Jurkat, Clone E6-1 (cell line): ENCODE measurements at regions not wholly inside any gene's neighbourhood (a gene's known extent, or its start where the extent isn't known, plus 50 kb on each side); places are given as distances from the start of the nearest gene placed in this dataset.
A peak's percentile ranks its signal among the peaks of the same experiment; 100 is the strongest.
"Not testable (repeated sequence)": the region's sequence is repeated elsewhere in the genome, so short reads cannot be mapped to it uniquely, and the experiment has no call there.

Source experiments
- DNase-seq: peaks from one replicate; pipeline ENCODE4 v3.0.0-alpha.2; 2011; ENCODE audit warnings: low read depth, low spot score
- H3K4me3 ChIP-seq: 2 replicates; pipeline ENCODE4 v1.5.1; 2011; ENCODE audit warnings: mild to moderate bottlenecking, low read length, control low read depth, moderate library complexity

GRCh38 chr18:29882620-29883019 is 1159.9 kb downstream of the DSC3 start:
- DNase-seq: no peak
- no peak overlapping the region for H3K4me3 ChIP-seq

GRCh38 chr18:29879763-29880162 is 1162.8 kb downstream of the DSC3 start:
- H3K4me3 ChIP-seq: no peak overlapping the region
- DNase-seq: no peak

DNA sequence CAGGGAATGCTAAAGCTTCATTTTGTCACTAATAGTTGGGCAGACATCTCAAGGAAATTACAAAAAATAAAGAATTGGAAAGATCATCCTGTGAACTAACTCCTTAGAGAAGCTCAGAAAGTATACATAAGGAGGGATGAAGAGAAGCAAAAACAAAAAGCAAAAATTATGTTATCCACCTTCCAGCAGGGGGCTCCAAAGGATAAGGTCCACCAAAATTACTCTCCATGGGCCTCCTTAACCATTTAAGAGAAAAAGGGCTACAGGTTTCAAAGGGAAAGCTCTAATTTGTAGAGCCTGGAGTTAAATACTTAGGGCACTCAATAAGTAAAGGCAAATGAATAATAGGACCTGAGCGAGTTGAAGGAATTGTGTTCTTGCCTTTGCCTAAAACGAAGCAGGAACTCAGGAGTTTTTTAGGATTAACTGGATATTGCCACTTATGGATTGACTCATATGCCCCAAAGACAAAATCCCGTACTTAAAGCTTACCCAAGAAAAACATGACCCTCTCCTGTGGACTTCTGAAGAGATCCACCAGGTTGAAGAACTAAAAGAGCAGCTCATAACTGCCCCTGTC is 1167.9 kb downstream of the DSC3 start:
- DNase-seq: peak; percentile 53
- no peak overlapping the region for H3K4me3 ChIP-seq

DNA sequence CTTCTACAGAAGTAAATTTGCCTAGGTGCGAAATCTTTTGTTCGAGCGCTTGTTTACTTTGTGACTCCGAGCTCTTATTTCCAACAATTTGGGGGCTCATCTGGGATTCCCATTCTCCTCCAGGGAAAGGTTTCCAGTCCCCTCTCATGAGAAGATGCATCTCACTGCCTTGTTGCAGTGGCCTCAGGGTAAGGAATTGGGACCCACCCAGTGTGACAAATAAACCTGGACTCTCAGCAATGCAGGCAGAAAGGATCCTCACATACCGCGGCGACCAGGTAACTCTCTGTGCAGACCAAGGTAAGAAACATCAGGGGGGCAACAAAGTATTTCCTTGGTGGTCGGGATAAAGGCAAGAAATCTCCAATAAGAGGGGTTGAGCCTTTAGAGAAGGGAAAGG is 1169.3 kb downstream of the DSC3 start:
- DNase-seq: no peak
- no peak overlapping the region for H3K4me3 ChIP-seq

DNA sequence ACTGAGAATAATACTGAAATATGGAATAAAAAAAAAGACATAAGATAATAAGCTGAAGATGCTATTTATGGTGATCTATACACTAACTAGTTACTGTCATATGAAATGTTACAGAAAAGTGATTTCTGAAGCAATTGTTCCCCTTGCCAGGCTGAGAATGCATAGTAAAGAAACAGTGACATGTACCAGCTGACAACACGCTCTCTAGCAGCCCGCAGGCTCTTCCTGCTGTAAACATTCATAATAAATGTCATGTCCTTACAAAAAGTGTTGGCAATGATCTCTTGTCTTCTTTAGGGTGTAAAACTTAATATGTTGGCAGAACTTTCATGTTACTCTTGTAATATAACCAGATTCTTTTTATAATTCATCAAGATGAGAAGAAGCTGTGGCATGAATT is 1171.3 kb downstream of the DSC3 start:
- DNase-seq: no peak
- H3K4me3 ChIP-seq: no peak overlapping the region

DNA sequence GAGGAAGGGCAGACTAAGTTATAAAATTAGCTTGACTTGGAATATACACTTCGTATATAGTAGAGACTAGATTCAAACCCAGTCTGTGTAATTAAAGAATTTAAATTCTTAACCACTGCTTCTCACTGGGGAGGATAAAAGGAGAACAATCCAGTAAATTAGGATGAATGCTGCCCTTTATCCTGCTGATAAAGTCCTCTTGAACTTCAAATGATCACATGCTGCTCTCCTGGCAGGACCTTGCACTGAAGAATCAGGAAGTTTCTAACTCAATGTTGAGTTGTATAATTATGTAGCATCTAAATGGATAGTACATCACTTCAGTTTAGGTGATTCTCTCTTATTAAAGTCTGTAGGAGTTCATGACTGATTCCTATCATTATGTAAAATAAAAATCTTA is 1179.7 kb downstream of the DSC3 start:
- no peak overlapping the region for H3K4me3 ChIP-seq
- no peak for DNase-seq

GRCh38 chr18:29855637-29856036 is 1186.9 kb downstream of the DSC3 start:
- no peak overlapping the region for H3K4me3 ChIP-seq
- DNase-seq: no peak

GRCh38 chr18:29853126-29853525 is 1189.4 kb downstream of the DSC3 start:
- DNase-seq: no peak
- H3K4me3 ChIP-seq: no peak overlapping the region

DNA sequence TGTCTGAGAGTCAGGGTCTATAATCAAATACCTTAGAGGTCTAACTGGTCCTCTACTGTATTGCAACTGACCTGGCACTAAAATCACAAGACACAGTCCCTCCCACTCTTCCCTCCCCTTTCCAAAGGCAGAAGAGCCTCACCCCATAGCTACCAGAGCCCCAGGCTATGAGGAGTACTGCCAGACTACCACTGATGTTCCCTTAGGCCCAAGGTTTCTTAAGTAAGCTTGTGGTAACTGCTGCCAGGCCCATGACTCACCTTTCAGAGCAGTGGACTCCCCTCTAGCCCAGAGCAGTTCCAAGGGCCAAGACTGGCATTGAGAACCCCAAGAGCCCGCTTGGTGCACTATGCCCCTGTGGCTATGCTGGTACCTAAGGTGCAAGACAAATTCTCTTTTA is 1193.4 kb downstream of the DSC3 start:
- H3K4me3 ChIP-seq: no peak overlapping the region
- no peak for DNase-seq

GRCh38 chr18:29841631-29842030 is 1200.9 kb downstream of the DSC3 start:
- no peak for DNase-seq
- no peak overlapping the region for H3K4me3 ChIP-seq

- no peak overlapping the region for H3K4me3 ChIP-seq
- DNase-seq: no peak
Observed at GRCh38 chr18:29840089-29840488, 1202.5 kb downstream of the DSC3 start.

GRCh38 chr18:29838961-29839360 is 1203.6 kb downstream of the DSC3 start:
- not testable (repeated sequence) for DNase-seq

DNA sequence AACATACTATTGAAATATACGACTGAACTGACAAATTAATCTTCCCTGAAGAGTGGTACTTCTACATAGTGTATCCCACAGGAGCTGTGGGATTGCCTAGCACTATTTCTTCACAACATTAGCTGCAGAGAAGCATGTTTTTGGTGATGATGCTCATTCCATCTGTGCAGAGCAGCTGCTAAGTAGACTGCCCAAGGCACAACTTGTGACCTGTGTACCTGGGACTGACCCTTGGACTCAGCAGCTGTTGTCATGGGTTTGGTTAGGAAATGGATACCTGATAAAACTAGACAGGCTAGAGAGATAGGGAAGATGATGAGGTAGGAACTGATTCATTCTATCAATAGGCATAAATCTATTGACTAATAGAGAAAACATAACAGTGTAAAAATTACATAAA is 1204.0 kb downstream of the DSC3 start:
- DNase-seq: no peak
- H3K4me3 ChIP-seq: no peak overlapping the region

More at GRCh38 chr18:29838961-29839360, 1203.6 kb downstream of the DSC3 start:
- not testable (repeated sequence) for H3K4me3 ChIP-seq

- DNase-seq: no peak
- no peak overlapping the region for H3K4me3 ChIP-seq
Observed at GRCh38 chr18:29823671-29824070, 1218.9 kb downstream of the DSC3 start.

- DNase-seq: no peak
- H3K4me3 ChIP-seq: no peak overlapping the region
Observed at GRCh38 chr18:29821544-29821943, 1221.0 kb downstream of the DSC3 start.

DNA sequence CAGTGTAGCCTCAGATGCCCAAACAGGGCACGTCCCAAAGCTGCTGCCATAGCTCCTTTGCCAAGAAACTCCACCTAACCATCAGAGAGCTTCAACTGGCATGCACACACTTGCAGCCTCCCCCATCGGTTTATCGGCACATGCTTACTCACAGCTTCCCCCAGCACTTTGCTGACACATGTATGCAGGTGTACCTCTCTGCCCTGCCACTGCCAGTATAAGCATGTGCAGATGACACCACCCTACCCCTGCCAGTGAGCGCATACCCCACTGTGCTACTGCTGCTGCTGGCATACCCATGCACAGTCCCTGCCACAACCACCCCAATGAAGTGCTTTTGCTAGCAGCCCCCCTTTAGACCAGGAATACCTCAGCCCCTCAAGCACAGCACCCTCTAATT is 1231.0 kb downstream of the DSC3 start:
- H3K4me3 ChIP-seq: no peak overlapping the region
- DNase-seq: no peak

- H3K4me3 ChIP-seq: no peak overlapping the region
- DNase-seq: no peak
Observed at GRCh38 chr18:29780816-29781215, 1261.7 kb downstream of the DSC3 start.

GRCh38 chr18:29779096-29779495 is 1263.4 kb downstream of the DSC3 start:
- no peak for DNase-seq
- no peak overlapping the region for H3K4me3 ChIP-seq

DNA sequence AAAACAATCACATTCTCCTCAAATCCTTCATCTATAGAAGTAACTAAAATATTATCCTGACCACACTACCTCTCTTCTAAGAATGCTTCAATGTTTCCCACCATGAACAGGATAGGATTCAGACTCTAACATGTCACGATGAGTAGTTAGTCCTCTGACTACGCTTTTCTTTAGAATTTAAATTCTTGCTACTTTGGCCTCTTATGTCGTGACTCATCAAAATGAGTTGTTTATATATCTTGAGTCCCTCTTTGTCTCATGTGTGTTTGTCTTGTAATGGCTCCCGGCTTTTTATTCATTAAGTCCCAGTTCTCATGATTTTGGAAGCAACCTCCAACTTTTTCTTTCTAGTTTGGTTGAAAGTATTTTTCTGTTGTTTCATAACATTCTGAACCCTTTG is 1289.2 kb downstream of the DSC3 start:
- no peak for DNase-seq
- H3K4me3 ChIP-seq: no peak overlapping the region

- no peak for DNase-seq
- H3K4me3 ChIP-seq: no peak overlapping the region
Observed at GRCh38 chr18:29749704-29750103, 1292.8 kb downstream of the DSC3 start.

DNA sequence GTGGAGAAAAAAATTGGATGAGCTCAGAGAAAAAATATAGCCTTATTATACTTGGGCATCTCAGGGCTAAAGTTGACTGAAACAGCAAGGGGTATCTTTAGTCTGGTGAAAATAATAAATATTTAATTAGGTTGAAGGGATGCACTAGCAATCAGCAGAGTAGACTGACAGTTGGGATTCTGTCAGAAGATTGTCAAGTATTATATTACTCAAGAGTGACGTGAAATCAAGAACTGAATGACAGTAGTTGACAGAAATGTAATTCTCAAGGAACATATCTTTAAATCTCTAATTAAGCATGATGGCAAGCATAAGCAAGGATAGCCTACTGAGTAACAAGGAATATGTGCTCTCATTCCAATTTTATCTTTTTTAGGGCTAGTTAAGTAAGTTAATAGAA is 1301.1 kb downstream of the DSC3 start:
- no peak overlapping the region for H3K4me3 ChIP-seq
- DNase-seq: no peak

DNA sequence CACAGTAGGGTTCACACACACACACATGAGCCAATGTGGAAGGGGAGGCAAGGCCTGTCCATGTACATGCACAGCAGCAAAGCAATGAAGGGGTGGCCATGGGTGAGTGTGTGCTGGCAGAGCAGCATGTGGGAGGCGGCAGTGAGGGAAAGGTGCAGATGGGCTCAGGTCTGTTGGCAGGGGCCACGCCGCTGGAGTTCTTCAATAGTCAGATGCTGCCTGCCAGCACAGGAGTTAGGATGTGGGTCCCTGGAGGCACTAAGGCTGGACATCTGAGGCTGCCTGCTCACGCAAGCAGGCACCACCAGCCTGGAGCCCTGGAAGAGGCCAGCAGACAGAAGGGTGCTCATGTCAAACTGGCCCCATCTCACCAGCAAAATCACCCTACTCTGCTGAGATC is 1304.9 kb downstream of the DSC3 start:
- no peak for DNase-seq
- H3K4me3 ChIP-seq: no peak overlapping the region
